ENCODE measurements at regions not wholly inside any gene's neighbourhood (a gene's known extent, or its start where the extent isn't known, plus 50 kb on each side); places are given as distances from the start of the nearest gene placed in this dataset.

DNA sequence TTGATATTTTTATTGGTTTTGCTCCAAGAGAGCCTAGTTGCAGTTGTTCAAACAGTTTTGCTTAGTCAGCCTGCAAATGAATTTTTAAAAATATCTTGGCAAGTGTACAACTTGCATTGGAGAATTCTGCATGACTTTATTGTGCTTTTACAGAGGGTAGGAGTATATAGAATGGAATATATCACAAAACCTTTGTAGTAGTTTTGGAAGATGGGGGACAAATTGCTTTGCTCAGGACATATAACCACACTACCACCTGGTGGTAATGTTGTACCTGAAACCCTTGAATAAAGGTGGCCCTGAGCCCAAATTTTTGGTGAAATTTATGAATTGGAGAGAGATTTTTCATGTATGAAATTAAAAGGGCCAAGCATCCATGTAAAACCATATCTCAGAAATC is 645.2 kb downstream of the MED13L start:
- no peaks in the 10 kb centered on the region for H3K36me3 ChIP-seq
- H3K4me3 ChIP-seq: no peak overlapping the region
- no peaks in the 10 kb centered on the region for H3K9me3 ChIP-seq (ENCODE audit: low read depth)
- H3K27me3 ChIP-seq: peaks cover 4% of the 10 kb centered on the region
- DNase-seq (ENCODE audit: low read depth in 1 of 2, low spot score in 1 of 2): peak in 1 of 2 donors; percentile 29
- TF ChIP-seq, protein P1, sequence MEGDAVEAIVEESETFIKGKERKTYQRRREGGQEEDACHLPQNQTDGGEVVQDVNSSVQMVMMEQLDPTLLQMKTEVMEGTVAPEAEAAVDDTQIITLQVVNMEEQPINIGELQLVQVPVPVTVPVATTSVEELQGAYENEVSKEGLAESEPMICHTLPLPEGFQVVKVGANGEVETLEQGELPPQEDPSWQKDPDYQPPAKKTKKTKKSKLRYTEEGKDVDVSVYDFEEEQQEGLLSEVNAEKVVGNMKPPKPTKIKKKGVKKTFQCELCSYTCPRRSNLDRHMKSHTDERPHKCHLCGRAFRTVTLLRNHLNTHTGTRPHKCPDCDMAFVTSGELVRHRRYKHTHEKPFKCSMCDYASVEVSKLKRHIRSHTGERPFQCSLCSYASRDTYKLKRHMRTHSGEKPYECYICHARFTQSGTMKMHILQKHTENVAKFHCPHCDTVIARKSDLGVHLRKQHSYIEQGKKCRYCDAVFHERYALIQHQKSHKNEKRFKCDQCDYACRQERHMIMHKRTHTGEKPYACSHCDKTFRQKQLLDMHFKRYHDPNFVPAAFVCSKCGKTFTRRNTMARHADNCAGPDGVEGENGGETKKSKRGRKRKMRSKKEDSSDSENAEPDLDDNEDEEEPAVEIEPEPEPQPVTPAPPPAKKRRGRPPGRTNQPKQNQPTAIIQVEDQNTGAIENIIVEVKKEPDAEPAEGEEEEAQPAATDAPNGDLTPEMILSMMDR (IDR thresholded peaks at IDR 0.05; ENCODE audit: low read depth, low read length): peak; percentile 18
- no peak overlapping the region for H3K27ac ChIP-seq
- no peaks in the 10 kb centered on the region for H3K4me1 ChIP-seq (ENCODE audit: low read depth)

DNA sequence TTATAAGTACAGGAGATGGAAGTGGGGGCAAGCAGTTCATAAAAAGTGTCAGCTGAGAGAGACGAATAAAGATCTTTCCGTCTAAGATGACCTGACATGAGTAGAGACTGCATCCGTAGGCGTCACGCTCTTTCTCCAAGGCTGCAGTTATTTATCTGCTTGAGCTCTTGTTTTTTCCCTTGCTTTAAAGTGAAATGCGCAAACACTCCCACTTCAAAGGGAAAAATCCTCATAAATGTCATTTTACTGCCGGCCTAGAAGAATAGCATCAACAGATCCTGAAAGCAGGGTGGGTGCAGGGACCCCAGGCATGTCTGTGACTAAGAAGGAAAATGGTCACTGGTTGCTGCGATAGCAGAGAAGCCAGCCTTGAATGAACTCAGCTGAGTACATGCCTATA is 647.4 kb downstream of the MED13L start:
- TF ChIP-seq, protein P1 (IDR thresholded peaks at IDR 0.05; ENCODE audit: low read depth, low read length): no peak
- H3K4me1 ChIP-seq (ENCODE audit: low read depth): no peaks in the 10 kb centered on the region
- H3K9me3 ChIP-seq (ENCODE audit: low read depth): no peaks in the 10 kb centered on the region
- H3K27me3 ChIP-seq: no peaks in the 10 kb centered on the region
- H3K4me3 ChIP-seq: no peak overlapping the region
- no peak overlapping the region for H3K27ac ChIP-seq
- DNase-seq (ENCODE audit: low read depth in 1 of 2, low spot score in 1 of 2): no peak
- no peaks in the 10 kb centered on the region for H3K36me3 ChIP-seq

DNA sequence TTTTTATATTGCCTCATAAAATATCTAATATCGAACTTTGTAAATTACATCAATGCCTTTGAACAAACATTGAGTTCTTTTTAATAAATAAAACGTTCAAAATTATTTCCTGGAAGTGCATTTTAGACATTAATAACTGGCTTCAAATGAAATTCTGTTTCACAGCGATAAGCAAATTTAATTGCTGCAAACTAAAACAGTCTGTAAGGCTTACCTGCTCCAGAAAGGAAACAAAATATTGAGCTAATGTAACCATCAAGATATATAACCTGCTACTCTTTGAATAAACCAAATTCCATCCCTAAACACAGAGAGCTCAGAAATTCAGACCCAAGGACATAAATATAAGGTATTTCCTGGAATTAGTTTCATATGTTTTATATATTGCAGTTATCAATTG is 651.3 kb downstream of the MED13L start:
- Histone ChIP-seq H3K36me3 (no peaks in the 10 kb centered on the region), H3K27ac (no peak overlapping the region), H3K27me3 (no peaks in the 10 kb centered on the region), H3K4me3 (no peak overlapping the region), H3K9me3 (ENCODE audit: low read depth) (no peaks in the 10 kb centered on the region), H3K4me1 (ENCODE audit: low read depth) (no peaks in the 10 kb centered on the region)
- DNase-seq (ENCODE audit: low read depth in 1 of 2, low spot score in 1 of 2): no peak
- TF ChIP-seq, protein P1 (IDR thresholded peaks at IDR 0.05; ENCODE audit: low read depth, low read length): no peak

DNA sequence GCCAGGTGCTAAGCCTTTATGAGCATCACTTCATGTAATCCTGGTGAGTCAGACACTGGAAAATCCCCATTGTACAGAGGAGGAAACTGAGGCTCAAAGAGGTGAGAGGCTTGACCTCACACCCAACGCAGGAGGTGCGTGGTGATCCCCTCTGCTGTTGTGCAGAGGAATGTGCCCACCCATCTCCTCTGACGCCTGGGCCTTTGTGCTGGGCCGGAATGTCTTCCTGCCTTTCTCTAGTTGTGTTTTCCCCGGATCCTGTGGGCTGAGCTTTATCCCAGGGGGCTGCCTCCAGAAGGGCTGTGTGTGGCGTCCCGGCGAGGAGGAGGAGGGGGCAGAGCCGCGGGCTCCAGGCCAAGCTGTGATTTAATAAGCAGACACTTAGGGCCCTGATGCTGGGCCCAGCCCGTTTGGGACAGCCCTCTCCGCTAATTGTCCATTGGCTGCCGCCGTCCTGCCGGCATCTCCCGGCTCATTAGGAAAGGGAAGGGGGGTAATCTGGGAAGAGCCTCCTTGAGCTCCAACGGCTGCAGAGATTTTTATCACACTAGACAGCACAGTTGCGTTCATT is 653.6 kb downstream of the MED13L start:
- Histone ChIP-seq H3K9me3 (ENCODE audit: low read depth) (no peaks in the 10 kb centered on the region), H3K4me1 (ENCODE audit: low read depth) (no peaks in the 10 kb centered on the region), H3K4me3 (no peak overlapping the region), H3K27ac (no peak overlapping the region), H3K27me3 (no peaks in the 10 kb centered on the region), H3K36me3 (no peaks in the 10 kb centered on the region)
- TF ChIP-seq, protein P1 (IDR thresholded peaks at IDR 0.05; ENCODE audit: low read depth, low read length): no peak
- DNase-seq (ENCODE audit: low read depth in 1 of 2, low spot score in 1 of 2): peak in 1 of 2 donors; percentile 11

DNA sequence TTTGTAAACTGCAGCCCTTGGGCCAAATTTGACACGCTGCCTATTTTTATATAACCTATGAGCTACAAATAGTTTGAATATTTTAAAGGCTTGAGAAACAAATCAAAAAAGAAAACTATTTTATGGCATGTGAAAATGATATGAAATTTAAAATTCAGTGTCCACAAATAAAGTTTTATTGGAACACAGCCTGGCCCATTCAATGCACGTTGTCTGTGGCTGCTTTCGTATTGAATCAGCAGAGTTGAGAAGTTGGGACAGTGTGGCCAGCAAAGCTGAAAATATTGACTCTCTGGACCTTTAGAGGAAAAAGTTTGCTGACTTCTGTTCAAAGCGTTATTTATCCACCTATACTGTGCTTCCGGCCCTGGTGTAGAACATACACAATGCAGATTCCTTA is 654.2 kb downstream of the MED13L start:
- TF ChIP-seq, protein P1 (IDR thresholded peaks at IDR 0.05; ENCODE audit: low read depth, low read length): no peak

More for the DNA sequence above, 654.2 kb downstream of the MED13L start:
- no peak overlapping the region for H3K4me3 ChIP-seq
- H3K36me3 ChIP-seq: no peaks in the 10 kb centered on the region
- no peaks in the 10 kb centered on the region for H3K9me3 ChIP-seq (ENCODE audit: low read depth)
- H3K4me1 ChIP-seq (ENCODE audit: low read depth): no peaks in the 10 kb centered on the region
- no peaks in the 10 kb centered on the region for H3K27me3 ChIP-seq
- no peak for DNase-seq (ENCODE audit: low read depth in 1 of 2, low spot score in 1 of 2)
- H3K27ac ChIP-seq: no peak overlapping the region
